Astrocyte (in vitro differentiated cells and primary cell): ENCODE measurements at regions not wholly inside any gene's neighbourhood (a gene's known extent, or its start where the extent isn't known, plus 50 kb on each side); places are given as distances from the start of the nearest gene placed in this dataset.

Experiments used
- CTCF ChIP-seq: IDR thresholded peaks from 2 replicates; pipeline ENCODE4 v1.5.1; 2011; ENCODE audit warnings: low read depth, mild to moderate bottlenecking, inconsistent platforms, low read length, moderate library complexity; ENCODE audit not compliant: insufficient read depth
- EZH2 ChIP-seq: IDR thresholded peaks from 2 replicates; pipeline ENCODE4 v1.6.1; 2012; ENCODE audit warnings: mild to moderate bottlenecking, low read length, inconsistent platforms; ENCODE audit not compliant: insufficient read depth

- TF ChIP-seq CTCF (no peak), EZH2 (no peak)
Measured at GRCh38 chr13:79917628-79918027, 423.3 kb downstream of the SPRY2 start.
